ENCODE measurements at regions not wholly inside any gene's neighbourhood (a gene's known extent, or its start where the extent isn't known, plus 50 kb on each side); places are given as distances from the start of the nearest gene placed in this dataset.
"Not testable (repeated sequence)": the region's sequence is repeated elsewhere in the genome, so short reads cannot be mapped to it uniquely, and the experiment has no call there.

DNA sequence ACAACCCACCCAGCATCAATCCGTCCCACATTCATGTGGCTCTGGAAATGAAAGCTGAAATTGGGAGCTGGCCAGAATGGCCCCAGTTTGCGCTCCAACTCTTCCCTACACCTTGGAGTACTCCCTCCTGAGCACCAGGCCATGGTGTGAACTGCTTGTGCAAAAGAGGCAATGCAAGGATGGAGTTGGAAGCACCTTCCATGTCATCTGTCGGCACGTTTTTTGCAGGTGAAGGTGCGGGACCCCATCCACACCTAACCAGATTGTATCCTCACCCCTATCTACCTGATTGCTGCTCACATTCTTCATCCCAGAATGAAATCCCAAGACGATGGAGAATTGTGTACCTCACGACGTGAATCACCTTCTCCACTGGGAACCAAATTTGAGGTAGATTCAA lies 136.6 kb upstream of the WSB1 start:
- Histone ChIP-seq H3K79me2 (ENCODE audit: control insufficient read depth, insufficient read depth, low read length, unreplicated experiment) (no peaks in the 10 kb centered on the region), H3K27ac (ENCODE audit: low read depth, low read length) (no peak overlapping the region), H3K4me1 (ENCODE audit: control insufficient read depth, insufficient read depth, low read length, unreplicated experiment) (no peaks in the 10 kb centered on the region), H3K36me3 (ENCODE audit: insufficient read depth, low read length) (no peaks in the 10 kb centered on the region), H3K4me3 (ENCODE audit: low read depth, low read length) (no peak overlapping the region), H3K27me3 (ENCODE audit: insufficient read depth, low read length) (no peaks in the 10 kb centered on the region; the same call in 1 of the 2 replicates), H2AFZ (ENCODE audit: low read length, unreplicated experiment) (no peak overlapping the region)

DNA sequence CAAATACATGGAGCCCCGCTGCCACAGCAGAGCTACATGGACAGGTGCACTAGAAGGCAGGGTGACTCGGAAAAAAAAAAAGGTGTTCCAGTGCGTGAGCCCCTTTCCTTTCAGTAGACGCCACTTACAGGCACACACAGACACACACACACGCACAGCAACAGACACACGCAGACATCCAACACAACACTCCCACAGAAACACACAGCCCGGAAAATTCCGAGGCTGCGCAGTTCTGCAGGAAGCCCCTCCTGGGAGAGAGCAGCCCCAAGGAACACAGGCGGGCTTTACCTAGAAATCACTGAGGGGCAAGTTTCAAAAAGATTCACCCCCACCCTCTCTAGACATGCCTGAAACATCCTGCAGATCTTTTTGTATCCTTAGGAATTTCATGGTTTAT lies 136.0 kb upstream of the WSB1 start:
- Histone ChIP-seq H3K27me3 (ENCODE audit: insufficient read depth, low read length) (no peaks in the 10 kb centered on the region; the same call in 1 of the 2 replicates), H2AFZ (ENCODE audit: low read length, unreplicated experiment) (no peak overlapping the region), H3K4me3 (ENCODE audit: low read depth, low read length) (no peak overlapping the region), H3K79me2 (ENCODE audit: control insufficient read depth, insufficient read depth, low read length, unreplicated experiment) (no peaks in the 10 kb centered on the region), H3K36me3 (ENCODE audit: insufficient read depth, low read length) (no peaks in the 10 kb centered on the region), H3K4me1 (ENCODE audit: control insufficient read depth, insufficient read depth, low read length, unreplicated experiment) (no peaks in the 10 kb centered on the region), H3K27ac (ENCODE audit: low read depth, low read length) (no peak overlapping the region)

DNA sequence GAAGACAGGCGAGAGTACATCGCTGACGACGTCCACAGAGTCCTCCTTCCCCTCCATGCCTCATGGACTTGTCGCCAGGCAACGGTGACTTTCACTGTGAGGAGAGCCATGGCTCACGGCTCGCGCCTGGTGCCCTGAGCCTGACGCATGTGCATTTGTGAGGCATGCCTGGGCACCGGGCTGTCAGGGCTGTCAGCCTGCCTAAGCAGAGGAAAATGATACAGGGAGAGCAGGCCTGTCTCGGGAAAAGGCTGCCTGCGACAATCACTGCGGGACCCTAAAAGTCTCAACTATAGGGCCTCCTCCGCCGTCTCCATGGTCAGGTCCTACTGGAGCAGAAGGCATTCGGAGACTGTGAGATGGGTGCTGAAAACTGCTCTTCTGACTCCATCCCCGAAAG lies 135.5 kb upstream of the WSB1 start:
- Histone ChIP-seq H3K27ac (ENCODE audit: low read depth, low read length) (no peak overlapping the region), H3K36me3 (ENCODE audit: insufficient read depth, low read length) (no peaks in the 10 kb centered on the region), H3K4me3 (ENCODE audit: low read depth, low read length) (no peak overlapping the region), H3K4me1 (ENCODE audit: control insufficient read depth, insufficient read depth, low read length, unreplicated experiment) (no peaks in the 10 kb centered on the region), H2AFZ (ENCODE audit: low read length, unreplicated experiment) (no peak overlapping the region), H3K27me3 (ENCODE audit: insufficient read depth, low read length) (no peaks in the 10 kb centered on the region; the same call in 1 of the 2 replicates), H3K79me2 (ENCODE audit: control insufficient read depth, insufficient read depth, low read length, unreplicated experiment) (no peaks in the 10 kb centered on the region)

DNA sequence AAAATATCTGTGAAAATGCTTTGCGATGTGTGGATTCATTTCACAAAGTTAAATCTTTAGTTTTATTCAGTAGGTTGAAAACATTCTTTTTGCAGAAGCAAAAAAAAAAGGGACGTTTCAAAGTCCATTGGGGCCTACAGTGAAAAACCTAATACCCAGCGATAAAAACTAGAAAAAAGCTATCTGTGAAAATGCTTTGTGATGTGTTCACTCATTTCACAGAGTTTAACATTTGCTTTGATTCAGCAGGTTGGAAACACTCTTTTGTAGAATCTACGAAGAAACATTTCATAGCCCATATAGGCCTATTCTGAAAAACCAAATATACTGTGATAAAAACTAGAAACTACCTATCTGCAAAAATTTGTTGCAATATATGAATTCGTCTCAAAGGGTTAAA lies 113.6 kb upstream of the WSB1 start:
- H3K27ac ChIP-seq (ENCODE audit: low read depth, low read length) = no peak overlapping the region
- no peaks in the 10 kb centered on the region for H3K79me2 ChIP-seq (ENCODE audit: control insufficient read depth, insufficient read depth, low read length, unreplicated experiment)
- no peaks in the 10 kb centered on the region for H3K27me3 ChIP-seq (ENCODE audit: insufficient read depth, low read length)
- H3K4me3 ChIP-seq (ENCODE audit: low read depth, low read length) = no peak overlapping the region
- H2AFZ ChIP-seq (ENCODE audit: low read length, unreplicated experiment) = no peak overlapping the region
- H3K4me1 ChIP-seq (ENCODE audit: control insufficient read depth, insufficient read depth, low read length, unreplicated experiment) = no peaks in the 10 kb centered on the region
- H3K36me3 ChIP-seq (ENCODE audit: insufficient read depth, low read length) = no peaks in the 10 kb centered on the region

DNA sequence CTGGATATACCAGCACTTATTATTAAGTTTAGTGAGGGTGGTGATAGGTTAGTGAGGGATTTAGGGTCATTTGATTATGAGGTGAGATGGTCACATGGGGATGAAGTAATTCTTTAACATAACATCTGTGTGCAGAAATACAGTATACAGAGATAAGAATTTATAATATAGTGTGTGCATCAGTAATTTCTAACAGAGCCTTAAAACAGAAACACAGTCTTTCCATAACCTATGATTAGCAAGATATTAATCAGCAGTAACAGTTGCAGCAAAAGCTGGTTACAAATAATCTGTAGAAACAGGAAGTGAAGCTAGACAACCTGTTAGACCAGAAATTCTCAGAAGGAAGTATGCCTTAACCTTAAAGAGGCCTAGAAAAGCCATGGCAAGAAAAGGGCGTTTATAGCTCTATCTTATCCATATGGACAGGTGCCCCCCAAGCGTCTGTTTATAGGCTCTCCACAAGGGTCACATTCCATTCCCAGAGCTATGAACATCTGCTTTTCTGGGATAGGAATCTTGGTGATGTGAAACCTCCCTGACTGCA lies 112.5 kb upstream of the WSB1 start:
- H3K79me2 ChIP-seq (ENCODE audit: control insufficient read depth, insufficient read depth, low read length, unreplicated experiment); H3K36me3 ChIP-seq (ENCODE audit: insufficient read depth, low read length); H3K27me3 ChIP-seq (ENCODE audit: insufficient read depth, low read length); H2AFZ ChIP-seq (ENCODE audit: low read length, unreplicated experiment); H3K4me1 ChIP-seq (ENCODE audit: control insufficient read depth, insufficient read depth, low read length, unreplicated experiment); H3K4me3 ChIP-seq (ENCODE audit: low read depth, low read length); H3K27ac ChIP-seq (ENCODE audit: low read depth, low read length): not testable (repeated sequence)

DNA sequence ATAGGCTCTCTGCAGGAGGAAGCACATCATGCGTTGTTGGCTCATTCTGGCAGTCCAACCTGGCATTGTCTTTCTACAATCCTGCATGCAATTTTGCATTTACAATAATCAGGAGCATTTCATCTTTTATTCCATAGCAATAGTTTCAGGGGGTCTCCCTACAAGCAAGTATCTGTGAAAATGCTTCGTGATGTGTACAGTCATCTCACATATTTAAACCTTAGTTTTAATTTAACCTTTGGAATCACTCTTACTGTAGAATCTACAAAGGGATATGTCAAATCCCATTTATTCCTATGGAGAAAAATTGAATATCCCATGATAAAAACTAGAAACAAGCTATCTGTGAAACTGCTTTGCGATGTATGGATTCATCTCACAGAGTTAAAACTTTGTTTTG lies 112.0 kb upstream of the WSB1 start:
- Histone ChIP-seq H3K79me2 (ENCODE audit: control insufficient read depth, insufficient read depth, low read length, unreplicated experiment) (no peaks in the 10 kb centered on the region), H3K4me1 (ENCODE audit: control insufficient read depth, insufficient read depth, low read length, unreplicated experiment) (no peaks in the 10 kb centered on the region), H3K4me3 (ENCODE audit: low read depth, low read length) (no peak overlapping the region), H2AFZ (ENCODE audit: low read length, unreplicated experiment) (no peak overlapping the region), H3K27me3 (ENCODE audit: insufficient read depth, low read length) (no peaks in the 10 kb centered on the region), H3K36me3 (ENCODE audit: insufficient read depth, low read length) (no peaks in the 10 kb centered on the region), H3K27ac (ENCODE audit: low read depth, low read length) (no peak overlapping the region)

DNA sequence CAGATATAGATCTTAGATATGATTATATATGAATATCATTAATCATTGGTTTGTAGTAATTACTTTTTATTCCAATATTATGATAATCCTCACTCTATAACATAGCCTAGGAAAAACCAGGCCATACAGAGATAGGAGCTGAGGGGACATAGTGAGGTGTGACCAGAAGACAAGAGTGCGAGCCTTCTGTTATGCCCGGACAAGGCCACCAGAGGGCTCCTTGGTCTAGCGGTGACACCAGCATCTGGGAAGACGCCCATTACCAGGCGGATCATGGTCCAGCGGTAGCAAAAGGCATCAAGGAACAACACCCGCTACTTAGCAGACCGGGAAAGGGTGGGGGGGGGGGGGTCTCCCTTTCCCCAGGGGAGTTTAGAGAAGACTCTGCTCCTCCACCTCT lies 96.4 kb upstream of the WSB1 start:
- not testable (repeated sequence) for H2AFZ ChIP-seq (ENCODE audit: low read length, unreplicated experiment); H3K27me3 ChIP-seq (ENCODE audit: insufficient read depth, low read length); H3K4me1 ChIP-seq (ENCODE audit: control insufficient read depth, insufficient read depth, low read length, unreplicated experiment); H3K27ac ChIP-seq (ENCODE audit: low read depth, low read length); H3K36me3 ChIP-seq (ENCODE audit: insufficient read depth, low read length); H3K4me3 ChIP-seq (ENCODE audit: low read depth, low read length); H3K79me2 ChIP-seq (ENCODE audit: control insufficient read depth, insufficient read depth, low read length, unreplicated experiment)

DNA sequence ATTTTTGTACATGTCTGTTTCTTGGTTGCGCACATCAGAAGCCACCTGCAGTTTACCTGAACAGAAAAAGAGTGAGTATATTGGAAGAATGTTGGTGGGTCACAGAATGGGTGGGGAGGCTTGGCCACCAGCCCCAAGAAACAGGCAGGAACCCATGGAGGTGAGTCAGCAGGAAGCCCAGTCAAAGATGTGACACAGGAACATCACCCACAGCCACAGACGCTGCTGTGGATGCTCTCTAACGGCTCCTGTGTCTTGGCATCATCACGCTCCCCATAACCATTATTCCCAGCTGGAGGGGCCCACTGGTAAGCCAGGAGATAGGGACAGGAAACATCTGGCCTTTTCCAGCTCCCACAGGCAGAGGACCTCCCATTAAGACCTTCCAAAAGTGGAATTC lies 94.0 kb upstream of the WSB1 start:
- no peaks in the 10 kb centered on the region for H3K36me3 ChIP-seq (ENCODE audit: insufficient read depth, low read length)
- no peaks in the 10 kb centered on the region for H3K79me2 ChIP-seq (ENCODE audit: control insufficient read depth, insufficient read depth, low read length, unreplicated experiment)
- no peak overlapping the region for H3K27ac ChIP-seq (ENCODE audit: low read depth, low read length)
- H2AFZ ChIP-seq (ENCODE audit: low read length, unreplicated experiment) = no peak overlapping the region
- H3K4me3 ChIP-seq (ENCODE audit: low read depth, low read length) = no peak overlapping the region
- no peaks in the 10 kb centered on the region for H3K27me3 ChIP-seq (ENCODE audit: insufficient read depth, low read length)
- H3K4me1 ChIP-seq (ENCODE audit: control insufficient read depth, insufficient read depth, low read length, unreplicated experiment) = peaks cover 6% of the 10 kb centered on the region

DNA sequence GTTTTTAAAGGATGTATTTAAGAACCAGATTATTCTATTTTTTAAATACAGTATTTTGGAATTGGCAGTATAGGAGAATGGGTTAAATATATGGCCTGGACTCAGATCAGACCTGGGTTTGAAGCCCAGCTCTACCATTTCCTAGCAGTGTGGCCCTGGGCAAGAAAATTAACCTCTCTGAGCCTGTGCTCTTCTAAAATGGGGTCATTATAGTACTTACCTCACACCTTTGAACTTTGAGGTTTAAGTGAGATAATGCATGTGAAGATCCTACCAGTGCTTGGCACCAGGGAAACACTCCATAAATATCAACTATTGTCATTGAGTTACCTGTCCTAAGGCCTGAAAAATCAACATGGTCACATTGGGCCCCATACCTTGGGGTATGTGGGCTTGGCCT lies 93.4 kb upstream of the WSB1 start:
- Histone ChIP-seq H3K27me3 (ENCODE audit: insufficient read depth, low read length) (no peaks in the 10 kb centered on the region), H3K79me2 (ENCODE audit: control insufficient read depth, insufficient read depth, low read length, unreplicated experiment) (no peaks in the 10 kb centered on the region)

DNA sequence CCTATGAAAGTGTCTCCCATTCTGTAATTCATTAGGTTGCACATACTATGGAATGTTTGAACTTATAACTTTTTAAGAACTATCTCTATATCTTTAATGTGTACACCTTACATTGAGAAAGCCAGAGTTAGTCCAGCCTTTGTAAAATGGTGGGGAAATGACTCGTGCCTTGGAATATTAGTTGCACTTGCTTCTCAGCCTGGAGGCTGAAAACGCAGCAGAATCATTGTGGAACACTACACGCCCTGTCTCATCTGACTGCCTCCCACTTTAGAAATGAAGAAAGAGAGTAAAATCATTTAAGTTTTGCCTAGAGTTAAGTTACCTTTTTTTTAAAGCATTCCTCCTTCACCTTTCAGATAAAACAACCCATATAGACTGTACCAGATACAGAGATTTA lies 90.7 kb upstream of the WSB1 start:
- Histone ChIP-seq H3K79me2 (ENCODE audit: control insufficient read depth, insufficient read depth, low read length, unreplicated experiment) (no peaks in the 10 kb centered on the region), H2AFZ (ENCODE audit: low read length, unreplicated experiment) (no peak overlapping the region), H3K27me3 (ENCODE audit: insufficient read depth, low read length) (no peaks in the 10 kb centered on the region), H3K4me3 (ENCODE audit: low read depth, low read length) (no peak overlapping the region), H3K36me3 (ENCODE audit: insufficient read depth, low read length) (no peaks in the 10 kb centered on the region), H3K27ac (ENCODE audit: low read depth, low read length) (no peak overlapping the region), H3K4me1 (ENCODE audit: control insufficient read depth, insufficient read depth, low read length, unreplicated experiment) (peaks cover 20% of the 10 kb centered on the region)

More for the DNA sequence above, 93.4 kb upstream of the WSB1 start:
- Histone ChIP-seq H3K4me3 (ENCODE audit: low read depth, low read length) (no peak overlapping the region), H3K36me3 (ENCODE audit: insufficient read depth, low read length) (no peaks in the 10 kb centered on the region), H2AFZ (ENCODE audit: low read length, unreplicated experiment) (no peak overlapping the region), H3K27ac (ENCODE audit: low read depth, low read length) (no peak overlapping the region), H3K4me1 (ENCODE audit: control insufficient read depth, insufficient read depth, low read length, unreplicated experiment) (peaks cover 6% of the 10 kb centered on the region)

DNA sequence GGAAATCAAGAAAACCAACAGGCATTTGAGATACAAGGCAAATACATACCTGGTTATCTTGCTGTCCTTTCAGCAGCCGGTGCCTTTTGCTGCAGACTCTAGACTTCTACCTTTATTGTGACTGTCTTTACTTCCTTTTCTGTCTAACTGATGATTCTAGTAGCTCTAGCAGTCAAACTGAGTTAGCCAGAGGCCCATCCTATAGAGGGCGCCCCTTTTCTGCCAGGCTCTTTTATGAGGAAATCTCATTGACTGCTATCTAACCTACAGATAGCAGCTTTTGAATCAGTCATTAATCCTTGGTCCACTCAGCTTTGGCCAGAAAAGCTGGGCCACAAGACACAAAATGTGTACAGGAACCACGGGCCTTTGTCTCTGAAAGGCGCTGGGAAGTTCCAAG lies 87.5 kb upstream of the WSB1 start:
- Histone ChIP-seq H2AFZ (ENCODE audit: low read length, unreplicated experiment) (peak overlapping the region; percentile 34), H3K36me3 (ENCODE audit: insufficient read depth, low read length) (no peaks in the 10 kb centered on the region), H3K4me1 (ENCODE audit: control insufficient read depth, insufficient read depth, low read length, unreplicated experiment) (peaks cover 15% of the 10 kb centered on the region), H3K79me2 (ENCODE audit: control insufficient read depth, insufficient read depth, low read length, unreplicated experiment) (no peaks in the 10 kb centered on the region), H3K4me3 (ENCODE audit: low read depth, low read length) (no peak overlapping the region), H3K27me3 (ENCODE audit: insufficient read depth, low read length) (no peaks in the 10 kb centered on the region), H3K27ac (ENCODE audit: low read depth, low read length) (peak overlapping the region; percentile 75)

Measured in ACC112 (cell line).